ENCODE measurements at regions not wholly inside any gene's neighbourhood (a gene's known extent, or its start where the extent isn't known, plus 50 kb on each side); places are given as distances from the start of the nearest gene placed in this dataset.
"Not testable (repeated sequence)": the region's sequence is repeated elsewhere in the genome, so short reads cannot be mapped to it uniquely, and the experiment has no call there.

GRCh38 chr6:25205629-25206028, 73.5 kb upstream of the CARMIL1 start:
- Histone ChIP-seq H3K27me3 (ENCODE audit: control insufficient read depth in 3 of 3, insufficient read depth in 3 of 3, low read depth in 1 of 3, low read length in 3 of 3) (peaks cover 0 to 3% (median 0%) of the 10 kb centered on the region in 3 experiments), H3K79me1 (ENCODE audit: low read depth, low read length) (no peaks in the 10 kb centered on the region)

DNA sequence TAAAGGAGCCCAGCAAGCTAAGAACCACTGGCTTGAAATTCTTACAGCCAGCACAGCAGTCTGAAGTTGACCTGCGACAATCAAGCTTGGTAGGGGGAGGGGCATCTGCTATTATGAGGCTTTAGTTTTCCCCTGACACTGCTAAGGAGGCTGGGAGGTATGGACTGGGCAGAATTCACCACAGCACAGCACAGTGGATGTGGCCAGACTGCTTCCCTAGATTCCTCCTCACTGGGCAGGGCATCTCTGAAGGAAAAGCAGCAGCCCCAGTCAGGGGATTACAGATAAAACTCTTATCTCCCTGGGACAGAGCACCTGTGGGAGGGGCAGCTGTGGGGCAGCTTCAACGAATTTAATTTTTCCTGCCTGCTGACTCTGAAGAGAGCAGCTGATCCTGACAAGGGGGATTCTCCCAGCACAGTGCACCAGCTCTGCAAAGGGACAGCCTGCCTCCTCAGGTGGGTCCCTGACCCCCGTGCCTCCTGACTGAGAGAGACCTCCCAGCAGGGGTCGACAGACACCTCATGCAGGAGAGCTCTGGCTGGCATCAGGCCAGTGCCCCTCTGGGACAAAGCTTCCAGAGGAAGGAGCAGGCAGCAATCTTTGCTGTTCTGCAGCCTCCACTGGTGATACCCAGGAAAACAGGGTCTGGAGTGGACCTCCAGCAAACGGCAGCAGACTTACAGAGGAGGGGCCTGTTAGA, 71.6 kb upstream of the CARMIL1 start:
- not testable (repeated sequence) for H3K79me1 ChIP-seq (ENCODE audit: low read depth, low read length); H3K4me3 ChIP-seq (ENCODE audit: low read length in 2 of 2); H2BK5ac ChIP-seq (ENCODE audit: low read length); H2BK120ac ChIP-seq (ENCODE audit: low read depth, low read length); H3K14ac ChIP-seq (ENCODE audit: low read length); H3K4ac ChIP-seq (ENCODE audit: low read length); H2AK5ac ChIP-seq (ENCODE audit: low read depth, low read length); H3K18ac ChIP-seq (ENCODE audit: low read length); H3K23ac ChIP-seq (ENCODE audit: low read depth, low read length, poor library complexity); DNase-seq (ENCODE audit: low spot score); H3K9me3 ChIP-seq (replicated peaks in 1 of 2; ENCODE audit: control insufficient read depth in 2 of 2, insufficient read depth in 1 of 2, low read depth in 1 of 2, low read length in 2 of 2); H3K36me3 ChIP-seq (replicated peaks in 1 of 2; ENCODE audit: control insufficient read depth in 2 of 2, insufficient read depth in 2 of 2, low read length in 2 of 2); H3K4me2 ChIP-seq (ENCODE audit: insufficient read depth, low read length, poor library complexity, severe bottlenecking); H3K9ac ChIP-seq (ENCODE audit: low read depth, low read length, poor library complexity); H3K27ac ChIP-seq (replicated peaks; ENCODE audit: low read length); H2AFZ ChIP-seq (ENCODE audit: low read length); H3K27me3 ChIP-seq (ENCODE audit: control insufficient read depth in 3 of 3, insufficient read depth in 3 of 3, low read depth in 1 of 3, low read length in 3 of 3); H2BK12ac ChIP-seq (ENCODE audit: low read length); H2BK15ac ChIP-seq (ENCODE audit: low read length); H4K91ac ChIP-seq (ENCODE audit: low read depth, low read length, poor library complexity); H3K4me1 ChIP-seq (ENCODE audit: control insufficient read depth in 2 of 2, insufficient read depth in 1 of 2, low read depth in 1 of 2, low read length in 2 of 2); H4K8ac ChIP-seq (ENCODE audit: low read depth, low read length)
- WGBS, 2 donors (ENCODE audit: extremely low coverage in 2 of 2, insufficient read length in 2 of 2, insufficient replicate concordance in 1 of 2), result no CpG with 5 or more reads among the region's 5 CpGs

More at GRCh38 chr6:25205629-25206028, 73.5 kb upstream of the CARMIL1 start:
- Histone ChIP-seq H2BK120ac (ENCODE audit: low read depth, low read length) (no peak overlapping the region), H3K9ac (ENCODE audit: low read depth, low read length, poor library complexity) (no peak overlapping the region), H3K36me3 (replicated peaks in 1 of 2; ENCODE audit: control insufficient read depth in 2 of 2, insufficient read depth in 2 of 2, low read length in 2 of 2) (no peaks in the 10 kb centered on the region), H4K8ac (ENCODE audit: low read depth, low read length) (no peak overlapping the region), H2BK12ac (ENCODE audit: low read length) (no peak overlapping the region), H3K23ac (ENCODE audit: low read depth, low read length, poor library complexity) (no peak overlapping the region), H3K9me3 (replicated peaks in 1 of 2; ENCODE audit: control insufficient read depth in 2 of 2, insufficient read depth in 1 of 2, low read depth in 1 of 2, low read length in 2 of 2) (peaks cover 0 to 3% of the 10 kb centered on the region in 2 donors), H3K4me3 (ENCODE audit: low read length in 2 of 2) (no peak overlapping the region), H2BK15ac (ENCODE audit: low read length) (no peak overlapping the region), H2BK5ac (ENCODE audit: low read length) (no peak overlapping the region), H2AK5ac (ENCODE audit: low read depth, low read length) (no peak overlapping the region), H3K18ac (ENCODE audit: low read length) (no peak overlapping the region), H3K4ac (ENCODE audit: low read length) (no peak overlapping the region), H3K14ac (ENCODE audit: low read length) (no peak overlapping the region), H2AFZ (ENCODE audit: low read length) (no peak overlapping the region), H4K91ac (ENCODE audit: low read depth, low read length, poor library complexity) (no peak overlapping the region), H3K4me2 (ENCODE audit: insufficient read depth, low read length, poor library complexity, severe bottlenecking) (no peak overlapping the region), H3K27ac (replicated peaks; ENCODE audit: low read length) (no peak overlapping the region), H3K4me1 (ENCODE audit: control insufficient read depth in 2 of 2, insufficient read depth in 1 of 2, low read depth in 1 of 2, low read length in 2 of 2) (peaks cover 2 to 3% of the 10 kb centered on the region in 2 donors)
- DNase-seq (ENCODE audit: low spot score), result no peak

DNA sequence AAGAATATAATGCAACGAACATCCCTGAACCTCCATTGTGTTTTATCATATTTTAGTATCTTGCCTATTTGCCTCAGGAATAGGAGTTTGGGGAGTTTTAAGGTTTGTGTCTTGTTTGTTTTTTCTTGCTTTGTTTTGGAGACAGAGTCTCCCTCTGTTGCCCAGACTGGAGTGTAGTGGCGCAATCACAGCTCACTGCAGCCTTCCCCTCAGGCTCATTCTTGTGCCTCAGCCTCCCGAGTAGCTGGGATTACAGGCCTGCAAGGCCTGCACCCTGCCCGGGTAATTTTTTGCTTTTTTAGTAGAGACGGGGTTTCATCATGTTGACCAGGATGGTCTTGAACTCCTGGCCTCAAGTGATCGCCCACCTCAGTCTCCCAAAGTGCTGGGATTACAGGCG, 63.3 kb upstream of the CARMIL1 start:
- Histone ChIP-seq H2BK120ac (ENCODE audit: low read depth, low read length) (no peak overlapping the region), H2AFZ (ENCODE audit: low read length) (no peak overlapping the region), H2AK5ac (ENCODE audit: low read depth, low read length) (no peak overlapping the region), H2BK15ac (ENCODE audit: low read length) (no peak overlapping the region), H4K8ac (ENCODE audit: low read depth, low read length) (no peak overlapping the region), H3K4ac (ENCODE audit: low read length) (no peak overlapping the region), H3K23ac (ENCODE audit: low read depth, low read length, poor library complexity) (no peak overlapping the region), H3K79me1 (ENCODE audit: low read depth, low read length) (no peaks in the 10 kb centered on the region), H4K91ac (ENCODE audit: low read depth, low read length, poor library complexity) (no peak overlapping the region), H3K4me2 (ENCODE audit: insufficient read depth, low read length, poor library complexity, severe bottlenecking) (no peak overlapping the region), H3K18ac (ENCODE audit: low read length) (no peak overlapping the region), H3K14ac (ENCODE audit: low read length) (no peak overlapping the region), H2BK12ac (ENCODE audit: low read length) (no peak overlapping the region), H3K9ac (ENCODE audit: low read depth, low read length, poor library complexity) (no peak overlapping the region), H2BK5ac (ENCODE audit: low read length) (no peak overlapping the region), H3K4me1 (ENCODE audit: control insufficient read depth in 2 of 2, insufficient read depth in 1 of 2, low read depth in 1 of 2, low read length in 2 of 2) (peaks cover 1 to 3% of the 10 kb centered on the region in 2 donors), H3K27ac (replicated peaks; ENCODE audit: low read length) (no peak overlapping the region), H3K9me3 (replicated peaks in 1 of 2; ENCODE audit: control insufficient read depth in 2 of 2, insufficient read depth in 1 of 2, low read depth in 1 of 2, low read length in 2 of 2) (no peaks in the 10 kb centered on the region), H3K36me3 (replicated peaks in 1 of 2; ENCODE audit: control insufficient read depth in 2 of 2, insufficient read depth in 2 of 2, low read length in 2 of 2) (no peaks in the 10 kb centered on the region), H3K27me3 (ENCODE audit: control insufficient read depth in 3 of 3, insufficient read depth in 3 of 3, low read depth in 1 of 3, low read length in 3 of 3) (no peaks in the 10 kb centered on the region), H3K4me3 (ENCODE audit: low read length in 2 of 2) (no peak overlapping the region)
- no peak for DNase-seq (ENCODE audit: low spot score)
- WGBS, 2 donors (ENCODE audit: extremely low coverage in 2 of 2, insufficient read length in 2 of 2, insufficient replicate concordance in 1 of 2), result no CpG with 5 or more reads among the region's 7 CpGs

DNA sequence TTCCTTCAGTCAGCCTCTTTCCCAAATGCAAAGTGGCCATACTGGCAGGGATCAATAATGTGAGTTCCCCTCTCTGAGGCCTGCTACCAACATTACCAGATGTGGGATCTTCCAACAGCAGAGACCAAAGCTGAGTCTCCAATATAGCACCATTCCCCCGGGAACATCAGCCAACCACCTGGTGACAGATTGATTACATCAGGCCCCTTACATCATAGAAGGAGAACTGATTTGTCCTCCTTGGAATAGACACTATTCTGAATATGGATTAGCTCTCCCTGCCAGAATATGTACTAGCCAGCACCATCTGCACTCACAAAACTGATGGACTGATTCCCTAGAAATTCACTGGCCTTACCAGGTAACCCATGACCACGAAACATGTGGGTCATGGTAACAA, 61.9 kb upstream of the CARMIL1 start:
- no peak overlapping the region for H2BK15ac ChIP-seq (ENCODE audit: low read length)

More for the DNA sequence above, 61.9 kb upstream of the CARMIL1 start:
- H2AK5ac ChIP-seq (ENCODE audit: low read depth, low read length), result no peak overlapping the region
- no peak overlapping the region for H4K8ac ChIP-seq (ENCODE audit: low read depth, low read length)
- H3K9ac ChIP-seq (ENCODE audit: low read depth, low read length, poor library complexity), result no peak overlapping the region
- no peak overlapping the region for H3K4me2 ChIP-seq (ENCODE audit: insufficient read depth, low read length, poor library complexity, severe bottlenecking)
- WGBS, 2 donors (ENCODE audit: extremely low coverage in 2 of 2, insufficient read length in 2 of 2, insufficient replicate concordance in 1 of 2), result no CpG with 5 or more reads among the region's 2 CpGs
- no peaks in the 10 kb centered on the region for H3K36me3 ChIP-seq (replicated peaks in 1 of 2; ENCODE audit: control insufficient read depth in 2 of 2, insufficient read depth in 2 of 2, low read length in 2 of 2)
- no peak overlapping the region for H3K18ac ChIP-seq (ENCODE audit: low read length)
- no peak overlapping the region for H2AFZ ChIP-seq (ENCODE audit: low read length)
- H2BK5ac ChIP-seq (ENCODE audit: low read length), result no peak overlapping the region
- no peak overlapping the region for H3K27ac ChIP-seq (replicated peaks; ENCODE audit: low read length)
- peaks cover 3 to 6% of the 10 kb centered on the region in 2 donors for H3K4me1 ChIP-seq (ENCODE audit: control insufficient read depth in 2 of 2, insufficient read depth in 1 of 2, low read depth in 1 of 2, low read length in 2 of 2)
- H2BK12ac ChIP-seq (ENCODE audit: low read length), result no peak overlapping the region
- no peaks in the 10 kb centered on the region for H3K27me3 ChIP-seq (ENCODE audit: control insufficient read depth in 3 of 3, insufficient read depth in 3 of 3, low read depth in 1 of 3, low read length in 3 of 3)
- H3K9me3 ChIP-seq (replicated peaks in 1 of 2; ENCODE audit: control insufficient read depth in 2 of 2, insufficient read depth in 1 of 2, low read depth in 1 of 2, low read length in 2 of 2), result no peaks in the 10 kb centered on the region
- no peak overlapping the region for H3K14ac ChIP-seq (ENCODE audit: low read length)
- H3K4ac ChIP-seq (ENCODE audit: low read length), result no peak overlapping the region
- H3K23ac ChIP-seq (ENCODE audit: low read depth, low read length, poor library complexity), result no peak overlapping the region
- no peak for DNase-seq (ENCODE audit: low spot score)
- H4K91ac ChIP-seq (ENCODE audit: low read depth, low read length, poor library complexity), result no peak overlapping the region
- H3K79me1 ChIP-seq (ENCODE audit: low read depth, low read length), result no peaks in the 10 kb centered on the region
- H3K4me3 ChIP-seq (ENCODE audit: low read length in 2 of 2), result no peak overlapping the region
- no peak overlapping the region for H2BK120ac ChIP-seq (ENCODE audit: low read depth, low read length)
